SIG-M5 treated with dmso at 0.1 percent for 504 hours (cell line): ENCODE measurements at regions not wholly inside any gene's neighbourhood (a gene's known extent, or its start where the extent isn't known, plus 50 kb on each side); places are given as distances from the start of the nearest gene placed in this dataset.

Experiments used
- DNase-seq: peaks from one replicate; lab custom pipeline; 2025; ENCODE audit not compliant: unreplicated experiment; lab: John Stamatoyannopoulos, UW

- no peak for DNase-seq
Measured at GRCh38 chr17:36862116-36862920, 75.0 kb upstream of the LHX1 start.

GRCh38 chr17:36863131-36863530 is 74.1 kb upstream of the LHX1 start:
- no peak for DNase-seq

GRCh38 chr17:36863676-36864612 is 73.3 kb upstream of the LHX1 start:
- no peak for DNase-seq

GRCh38 chr17:36864827-36865430 is 72.3 kb upstream of the LHX1 start:
- no peak for DNase-seq

DNA sequence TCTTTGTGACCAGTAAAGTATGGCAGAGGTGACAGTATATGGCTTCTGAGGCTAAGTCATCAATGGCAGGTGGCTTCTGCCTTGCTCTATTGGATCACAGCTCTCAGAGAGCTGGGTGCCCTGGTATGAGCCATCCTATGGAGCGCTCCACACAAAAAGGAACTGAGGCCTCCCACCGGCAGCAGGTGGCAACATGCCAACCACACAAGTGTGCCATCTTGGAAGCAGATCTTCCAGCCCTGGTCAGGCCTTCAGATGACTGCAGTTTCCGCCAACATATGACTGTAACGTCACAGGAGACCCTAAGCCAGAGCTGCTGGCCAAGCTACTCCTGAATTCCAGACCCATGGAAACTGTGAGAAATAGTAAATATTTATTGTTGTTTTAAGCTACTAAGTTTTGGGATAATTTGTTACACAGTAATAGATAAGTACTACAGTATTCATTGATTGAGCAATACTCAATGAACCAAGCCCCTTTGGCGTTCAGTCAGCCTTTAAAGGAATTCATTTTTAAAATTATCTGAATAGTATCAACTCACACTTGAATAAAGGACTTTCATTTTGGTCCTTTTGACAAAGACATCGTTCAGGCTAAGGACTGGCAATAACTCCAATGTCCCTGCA is 69.4 kb upstream of the LHX1 start:
- no peak for DNase-seq

GRCh38 chr17:36868777-36869176 is 68.5 kb upstream of the LHX1 start:
- DNase-seq = no peak

- no peak for DNase-seq
Measured at GRCh38 chr17:36869441-36869840, 67.8 kb upstream of the LHX1 start.

DNA sequence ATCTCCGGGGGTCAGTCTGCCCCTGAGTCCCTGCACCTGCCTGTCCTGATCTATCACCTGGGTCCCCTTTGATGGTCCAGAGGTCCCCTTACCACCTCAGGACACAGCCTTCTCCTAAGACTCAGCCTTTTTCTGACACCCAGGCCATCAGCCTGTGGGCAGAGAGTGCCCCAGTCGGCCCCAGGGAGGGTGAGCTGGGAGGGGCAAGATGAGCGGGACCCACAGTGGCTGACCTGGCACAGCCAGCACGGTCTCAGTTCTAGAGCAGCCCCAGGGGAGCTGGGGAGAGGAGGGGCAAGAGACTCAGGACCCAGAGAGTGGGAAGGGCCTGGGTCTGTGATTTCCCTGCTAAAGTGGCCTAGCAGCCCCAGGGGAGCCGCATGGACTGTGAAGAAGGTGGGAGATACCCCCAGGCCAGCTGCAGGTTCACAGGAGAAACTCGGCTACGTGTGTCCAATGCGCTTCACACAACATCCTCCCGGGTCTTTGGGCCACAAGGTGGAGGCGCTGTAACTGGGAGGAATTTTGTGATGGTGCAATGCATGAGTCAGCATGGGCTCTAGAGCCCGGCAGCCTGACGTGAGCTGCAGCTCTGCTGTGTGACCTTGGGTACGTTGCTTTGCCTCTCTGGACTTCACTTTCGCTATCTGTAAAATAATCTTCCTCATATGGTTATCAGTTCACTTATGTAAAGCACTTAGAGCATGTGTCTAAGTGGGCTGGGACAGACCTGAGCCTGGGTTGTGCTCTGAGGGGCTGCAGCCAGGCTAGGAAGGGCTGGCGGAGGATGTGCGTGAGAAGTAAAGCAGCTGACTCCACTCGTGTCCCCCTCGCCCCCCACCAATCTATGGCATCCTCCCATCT is 67.2 kb upstream of the LHX1 start:
- peak; percentile 51 for DNase-seq

- DNase-seq = no peak
Measured at GRCh38 chr17:36870720-36870999, 66.6 kb upstream of the LHX1 start.

DNA sequence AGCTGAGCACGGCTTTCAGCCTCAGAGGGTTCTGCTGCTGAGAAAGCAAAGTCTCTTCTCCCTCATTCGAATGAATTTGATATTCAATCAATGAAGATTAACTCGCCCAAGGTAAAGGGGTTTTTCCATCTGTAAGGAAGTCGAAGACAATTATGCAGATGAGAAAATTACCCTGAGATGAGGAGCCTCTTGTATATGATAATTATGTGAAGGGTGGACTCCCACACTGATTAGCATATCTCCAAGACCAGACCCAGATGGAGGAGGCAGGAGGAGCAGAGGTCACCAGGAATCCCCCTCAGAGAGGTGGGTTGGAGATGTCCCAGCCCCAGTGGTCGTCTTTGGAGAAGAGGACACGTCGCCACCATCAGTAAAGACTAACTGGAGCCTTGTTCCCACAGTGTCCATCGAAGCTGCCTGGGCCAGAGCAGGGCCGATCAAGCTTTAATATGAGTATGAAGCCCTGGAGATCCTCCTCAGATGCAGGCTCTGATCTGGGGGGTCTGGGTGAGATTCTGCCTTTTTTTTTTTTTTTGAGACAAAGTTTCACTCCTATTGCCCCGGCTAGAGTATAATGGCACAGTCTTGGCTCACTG is 61.5 kb upstream of the LHX1 start:
- DNase-seq = no peak

DNA sequence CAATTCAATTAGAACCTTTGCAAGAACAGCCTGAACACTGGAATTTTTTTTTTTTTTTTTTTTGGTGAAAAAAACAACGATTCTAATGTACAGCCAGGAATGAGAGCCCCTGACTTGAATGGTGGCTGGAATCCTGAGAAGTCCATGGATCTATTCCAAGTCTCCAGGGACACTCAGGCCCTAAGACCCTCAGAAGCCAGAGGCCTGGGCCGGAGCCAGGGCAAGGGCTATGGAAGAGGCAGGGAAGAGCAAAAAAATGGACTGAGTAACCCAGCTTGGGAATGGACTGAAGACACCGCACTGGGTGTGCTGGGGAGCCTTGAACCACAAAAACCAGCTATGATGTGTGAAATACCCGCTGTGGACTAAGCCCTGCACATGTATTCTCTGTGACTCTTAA is 60.3 kb upstream of the LHX1 start:
- no peak for DNase-seq

DNA sequence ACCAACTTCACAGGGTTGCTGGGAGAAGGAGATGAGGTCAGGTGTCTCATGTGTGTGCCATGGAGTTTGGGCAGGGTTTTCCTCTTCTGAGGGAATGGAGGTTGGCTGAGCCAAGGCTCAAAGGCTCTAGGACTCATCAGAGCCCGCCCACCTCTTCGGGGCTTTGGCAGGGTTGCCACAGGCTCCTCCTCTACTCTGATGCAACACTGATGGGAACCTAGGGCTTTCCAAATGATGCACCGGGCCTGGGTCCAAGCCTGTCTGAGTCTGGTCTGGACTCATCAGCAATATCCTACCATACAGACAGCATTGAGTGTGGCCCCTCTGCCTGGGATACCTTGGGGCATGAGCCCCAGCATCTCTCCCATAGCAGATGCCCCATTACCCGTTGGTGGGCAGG is 59.5 kb upstream of the LHX1 start:
- DNase-seq = no peak

- no peak for DNase-seq
Measured at GRCh38 chr17:36878216-36878615, 59.1 kb upstream of the LHX1 start.

- no peak for DNase-seq
Measured at GRCh38 chr17:36879027-36879426, 58.2 kb upstream of the LHX1 start.

DNA sequence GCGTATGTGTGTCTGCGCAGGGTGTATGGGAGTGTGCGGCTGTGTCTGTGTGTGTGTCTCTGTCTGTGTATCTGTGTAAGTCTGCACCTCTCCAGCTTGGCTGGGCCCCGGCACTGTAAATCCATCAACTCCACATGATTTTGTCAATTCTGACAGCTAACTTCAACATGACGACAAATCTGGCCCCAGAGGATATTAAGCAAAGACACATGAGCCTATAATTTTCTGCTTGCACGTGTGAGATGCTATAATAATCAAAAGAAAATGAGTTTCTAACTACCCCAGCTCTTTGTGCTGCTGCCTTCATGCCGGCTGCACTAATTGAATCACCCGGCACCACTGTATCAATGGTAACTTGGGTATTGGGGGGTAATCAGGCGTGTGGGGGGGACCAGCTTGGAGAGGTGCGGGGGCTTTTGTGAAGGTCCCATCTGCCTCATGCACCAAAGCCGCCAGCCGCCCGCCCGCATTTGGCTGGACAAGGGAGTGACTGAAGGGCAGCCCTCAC is 57.6 kb upstream of the LHX1 start:
- no peak for DNase-seq

GRCh38 chr17:36880268-36880905 is 56.9 kb upstream of the LHX1 start:
- DNase-seq = no peak

DNA sequence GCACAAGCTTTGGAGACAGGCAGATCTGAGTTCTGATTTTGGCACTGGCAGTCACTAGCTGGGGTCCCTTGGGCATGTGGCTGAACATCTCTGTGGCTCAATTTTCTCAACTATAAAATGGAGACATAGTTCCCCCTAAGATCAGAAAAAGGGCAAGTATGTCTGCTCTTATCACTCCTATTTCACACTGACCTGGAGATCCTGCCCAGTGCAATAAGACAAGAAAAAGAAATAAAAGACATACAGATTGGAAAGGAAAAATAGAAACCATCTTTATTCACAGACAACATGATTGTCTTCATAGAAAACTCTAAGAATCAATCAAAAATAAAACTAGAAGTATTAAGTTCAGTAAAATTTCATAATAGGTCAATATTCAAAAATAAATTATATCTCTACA is 56.0 kb upstream of the LHX1 start:
- DNase-seq = no peak

- no peak for DNase-seq
Measured at GRCh38 chr17:36884495-36885152, 52.7 kb upstream of the LHX1 start.

- DNase-seq = no peak
Measured at GRCh38 chr17:36885153-36885735, 52.0 kb upstream of the LHX1 start.
